HT1080 (cell line): ENCODE measurements at regions not wholly inside any gene's neighbourhood (a gene's known extent, or its start where the extent isn't known, plus 50 kb on each side); places are given as distances from the start of the nearest gene placed in this dataset.
A peak's percentile ranks its signal among the peaks of the same experiment; 100 is the strongest.

Experiments
- DNase-seq: peaks from one replicate; pipeline ENCODE4 v3.0.0-alpha.2; 2015; ENCODE audit warnings: low read depth

DNA sequence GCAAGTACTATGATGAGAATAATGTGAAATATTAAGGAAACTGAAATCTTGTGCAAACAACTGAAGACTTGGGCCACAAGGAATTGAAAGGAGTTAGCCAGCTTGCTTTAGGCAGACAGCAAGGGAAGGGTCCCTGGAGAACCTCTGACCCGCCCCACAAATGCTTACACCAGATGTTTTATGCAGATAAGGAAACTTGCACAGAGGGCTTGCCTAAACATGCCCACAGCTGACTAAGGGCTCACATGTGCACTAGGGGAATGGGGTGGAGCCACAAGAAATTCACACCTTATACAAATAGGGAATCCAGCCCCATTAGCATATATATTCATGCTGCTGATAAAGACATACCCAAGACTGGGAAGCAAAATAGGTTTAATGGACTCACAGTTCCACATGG is 86.1 kb upstream of the CYYR1 start:
- peak; percentile 26 for DNase-seq

DNA sequence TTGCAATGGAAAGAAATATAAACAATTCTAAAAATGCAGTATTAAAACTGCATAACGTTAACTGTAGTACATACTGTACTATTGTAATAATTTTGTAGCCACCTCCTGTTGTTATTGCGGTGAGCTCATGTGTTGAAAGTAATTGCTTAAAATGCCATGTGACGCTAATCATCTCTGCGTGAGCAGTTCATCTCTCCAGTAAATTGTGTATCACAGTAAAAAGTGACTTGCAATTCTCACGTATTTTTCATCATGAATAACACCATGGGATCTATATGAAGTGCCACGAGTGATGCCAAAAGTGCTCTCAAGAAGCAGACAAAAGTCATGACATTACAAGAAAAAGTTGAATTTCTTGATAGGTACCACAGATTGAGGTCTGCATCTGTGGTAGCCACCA is 82.4 kb upstream of the CYYR1 start:
- no peak for DNase-seq

DNA sequence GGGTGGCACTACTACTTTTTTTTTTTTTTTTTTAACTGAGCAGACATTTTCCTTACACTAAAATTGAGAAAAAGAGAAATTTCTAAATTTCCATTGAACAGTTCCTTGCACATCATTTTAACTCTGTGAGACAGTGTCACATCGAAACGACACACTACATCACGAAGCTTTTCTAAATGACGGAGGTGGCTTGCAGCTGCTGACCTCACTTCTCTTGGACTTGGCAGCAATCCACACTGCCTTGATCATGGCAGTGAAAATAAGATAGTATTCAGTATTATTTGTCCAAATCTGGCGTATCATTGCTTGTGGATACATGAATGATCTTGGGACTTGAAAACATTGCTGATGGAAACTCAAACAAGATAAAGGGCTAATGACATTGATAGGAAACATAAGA is 80.3 kb upstream of the CYYR1 start:
- DNase-seq = no peak

DNA sequence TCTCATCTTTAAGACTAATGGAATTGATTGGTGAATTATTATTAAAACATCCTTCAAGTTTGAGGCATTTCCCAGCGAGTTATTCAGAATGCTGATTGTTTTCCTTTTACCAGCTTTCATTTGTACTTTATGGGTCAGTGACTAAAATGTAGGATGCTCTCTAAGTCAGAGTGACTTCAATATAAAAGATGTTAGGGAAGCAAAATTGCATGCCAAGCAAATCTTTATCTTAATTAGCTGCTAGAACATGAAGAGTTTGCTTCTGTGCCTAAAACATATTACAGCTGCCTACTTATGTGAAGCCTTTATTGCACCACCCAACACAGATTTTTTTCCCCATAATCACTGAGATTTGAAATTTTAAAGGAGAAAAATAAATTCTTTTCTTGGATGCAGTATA is 79.8 kb upstream of the CYYR1 start:
- DNase-seq = no peak

DNA sequence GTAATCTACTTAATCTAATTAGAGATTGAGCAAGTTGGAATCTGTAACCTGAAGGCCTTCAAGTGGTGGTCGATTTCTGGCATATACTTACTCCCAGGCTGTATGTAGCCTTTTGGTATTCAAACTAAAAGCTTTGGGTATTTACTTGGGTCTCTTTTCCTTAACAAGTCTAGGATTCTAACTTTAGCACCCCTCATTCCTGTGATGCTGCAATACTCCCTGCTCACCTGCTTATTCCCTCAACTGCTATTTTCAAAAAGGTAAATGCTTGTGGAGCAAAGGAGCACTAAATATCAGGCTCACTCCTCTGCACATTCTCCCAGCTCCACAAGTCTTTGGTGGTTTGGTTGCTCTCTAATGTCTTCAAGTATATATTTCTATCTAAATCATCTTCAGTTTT is 68.0 kb upstream of the CYYR1 start:
- DNase-seq = no peak

DNA sequence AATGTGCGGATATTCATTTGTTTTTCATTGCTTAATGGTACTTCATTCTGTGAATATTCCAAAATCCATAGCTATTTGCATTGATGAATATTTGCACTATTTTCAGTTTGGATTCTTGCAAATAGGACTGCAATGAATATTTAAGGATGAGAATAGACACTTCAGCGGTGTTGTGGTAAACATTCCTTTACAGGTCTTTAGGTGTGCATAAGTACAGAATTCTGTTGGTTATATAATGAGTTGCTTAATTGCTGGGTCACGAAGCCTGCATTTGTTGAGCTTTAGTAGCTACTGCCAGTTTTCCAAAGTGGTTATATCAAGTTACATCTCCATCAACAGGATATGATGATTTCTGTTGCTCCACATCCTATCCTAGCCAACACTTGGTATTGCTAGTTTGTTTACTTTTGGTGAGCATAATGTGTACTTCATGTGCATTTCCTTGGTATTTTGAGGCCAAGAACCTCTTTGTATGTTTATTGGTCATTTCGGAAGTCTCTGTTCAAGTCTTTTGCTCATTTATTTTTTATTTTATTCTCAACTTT is 64.2 kb upstream of the CYYR1 start:
- DNase-seq = peak; percentile 1

DNA sequence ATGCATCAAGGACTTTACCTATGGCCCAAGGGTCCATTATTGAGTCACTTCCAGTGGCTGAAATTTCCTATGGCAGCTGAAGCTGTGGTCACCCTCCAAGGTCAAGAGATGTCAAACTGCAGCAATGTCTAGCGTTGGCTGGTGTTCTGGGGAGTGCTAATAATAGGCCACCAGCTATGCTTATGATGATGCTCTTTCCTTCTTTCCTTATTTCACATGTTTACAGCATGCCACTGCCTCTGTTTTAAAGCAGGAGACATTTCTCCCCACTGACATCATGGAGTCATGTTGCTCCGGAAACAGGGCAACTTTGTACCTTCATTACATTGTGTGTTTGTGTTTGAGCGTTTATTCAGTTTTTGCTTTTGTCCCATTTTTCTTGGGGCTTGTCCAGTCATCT is 62.6 kb upstream of the CYYR1 start:
- no peak for DNase-seq

DNA sequence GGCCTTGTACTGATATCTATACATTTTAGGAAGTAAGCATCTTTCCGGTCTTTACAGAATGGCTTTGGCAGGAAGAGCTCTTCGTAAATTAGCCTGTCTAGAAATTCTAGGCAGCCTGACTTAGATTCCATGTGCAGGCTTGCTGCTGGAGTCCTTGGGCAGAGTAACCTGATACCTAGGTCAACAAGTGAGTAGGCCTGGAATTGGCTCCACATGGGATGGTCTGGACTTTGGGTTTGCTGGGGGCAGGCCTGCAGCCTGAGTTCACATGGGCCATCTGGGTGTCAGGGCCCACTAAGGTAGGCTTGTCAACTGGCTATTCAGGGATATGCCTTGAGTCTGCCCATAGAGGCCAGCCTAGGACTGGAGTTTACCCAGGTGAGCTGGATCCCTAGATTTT is 59.6 kb upstream of the CYYR1 start:
- peak; percentile 1 for DNase-seq

DNA sequence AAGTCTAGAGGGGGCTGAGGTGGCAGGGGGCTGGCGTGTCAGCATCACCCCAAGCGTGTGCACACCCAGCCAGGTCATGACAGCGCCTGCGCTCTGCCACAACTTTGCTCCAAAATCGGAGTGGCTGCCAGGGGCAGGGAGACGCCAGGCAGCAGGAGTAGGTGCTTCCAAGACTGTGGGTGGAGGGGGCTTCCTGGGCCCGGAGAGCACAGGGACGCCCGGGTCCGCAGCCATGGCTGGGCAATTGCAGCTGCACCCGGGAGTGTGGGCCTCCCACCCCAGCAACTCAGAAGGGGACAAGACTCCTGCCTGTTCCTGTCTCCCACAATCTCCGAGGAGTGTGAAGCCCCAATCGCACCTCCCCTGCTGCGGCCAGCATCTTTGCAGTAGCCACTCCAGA is 53.1 kb upstream of the CYYR1 start:
- no peak for DNase-seq

DNA sequence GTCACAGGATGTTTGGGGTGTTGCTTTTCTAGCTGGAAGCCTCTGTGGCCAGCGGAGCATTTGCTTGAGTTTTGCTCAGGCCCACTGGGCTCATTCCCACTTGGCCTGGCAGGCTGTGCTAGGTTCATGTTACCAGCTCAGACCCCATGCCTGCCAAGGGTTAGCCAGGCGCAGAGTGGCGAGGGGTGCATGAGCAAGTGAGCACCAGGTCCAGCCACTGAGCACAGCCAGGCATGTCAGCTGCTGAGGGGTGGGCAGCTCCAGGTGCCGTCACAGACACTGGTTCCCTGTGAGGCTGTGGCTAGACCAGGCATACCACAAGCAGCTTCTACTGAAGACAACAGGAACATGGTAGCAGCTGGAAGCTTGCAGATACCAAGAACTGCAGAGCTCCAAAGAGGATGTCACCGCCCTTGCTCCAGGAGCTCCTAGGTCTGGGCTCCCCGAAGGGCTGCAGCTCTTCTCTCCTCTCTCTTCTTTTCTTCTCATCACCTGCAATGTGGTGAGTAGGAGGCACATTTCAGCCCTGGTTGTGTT is 52.0 kb upstream of the CYYR1 start:
- DNase-seq = no peak
